AG09319 (cell line): ENCODE measurements at regions not wholly inside any gene's neighbourhood (a gene's known extent, or its start where the extent isn't known, plus 50 kb on each side); places are given as distances from the start of the nearest gene placed in this dataset.

Source experiments
- DNase-seq: peaks from one replicate; pipeline ENCODE4 v3.0.0-alpha.2; 2010; ENCODE audit warnings: low read depth; ENCODE audit errors: extremely low read depth
- TF ChIP-seq, protein P1 (sequence below): IDR thresholded peaks from 2 replicates; pipeline ENCODE4 v1.5.1; 2011; ENCODE audit warnings: low read depth, mild to moderate bottlenecking, inconsistent platforms, low read length, moderate library complexity

DNA sequence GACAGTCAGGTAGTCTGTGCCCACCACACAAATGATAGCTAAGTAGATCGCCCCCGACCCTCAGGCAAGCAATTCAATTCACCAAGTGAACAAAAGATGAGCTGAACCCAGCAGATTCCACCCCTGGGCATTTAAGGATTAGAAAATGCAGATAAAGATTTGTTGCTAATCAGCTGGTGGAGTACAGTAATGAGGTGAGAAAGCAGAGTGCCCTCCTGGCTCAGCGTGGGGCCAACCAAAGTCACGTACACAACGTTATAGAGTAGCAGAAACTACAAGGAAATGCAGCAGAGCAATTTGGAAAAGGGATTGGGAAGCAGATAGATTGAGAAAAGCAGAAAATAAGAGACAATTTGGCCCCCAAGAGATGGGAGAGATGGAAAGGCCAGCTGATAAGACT, 91.2 kb downstream of the SOX9 start:
- no peak for DNase-seq
- TF ChIP-seq, protein P1, sequence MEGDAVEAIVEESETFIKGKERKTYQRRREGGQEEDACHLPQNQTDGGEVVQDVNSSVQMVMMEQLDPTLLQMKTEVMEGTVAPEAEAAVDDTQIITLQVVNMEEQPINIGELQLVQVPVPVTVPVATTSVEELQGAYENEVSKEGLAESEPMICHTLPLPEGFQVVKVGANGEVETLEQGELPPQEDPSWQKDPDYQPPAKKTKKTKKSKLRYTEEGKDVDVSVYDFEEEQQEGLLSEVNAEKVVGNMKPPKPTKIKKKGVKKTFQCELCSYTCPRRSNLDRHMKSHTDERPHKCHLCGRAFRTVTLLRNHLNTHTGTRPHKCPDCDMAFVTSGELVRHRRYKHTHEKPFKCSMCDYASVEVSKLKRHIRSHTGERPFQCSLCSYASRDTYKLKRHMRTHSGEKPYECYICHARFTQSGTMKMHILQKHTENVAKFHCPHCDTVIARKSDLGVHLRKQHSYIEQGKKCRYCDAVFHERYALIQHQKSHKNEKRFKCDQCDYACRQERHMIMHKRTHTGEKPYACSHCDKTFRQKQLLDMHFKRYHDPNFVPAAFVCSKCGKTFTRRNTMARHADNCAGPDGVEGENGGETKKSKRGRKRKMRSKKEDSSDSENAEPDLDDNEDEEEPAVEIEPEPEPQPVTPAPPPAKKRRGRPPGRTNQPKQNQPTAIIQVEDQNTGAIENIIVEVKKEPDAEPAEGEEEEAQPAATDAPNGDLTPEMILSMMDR: no peak

DNA sequence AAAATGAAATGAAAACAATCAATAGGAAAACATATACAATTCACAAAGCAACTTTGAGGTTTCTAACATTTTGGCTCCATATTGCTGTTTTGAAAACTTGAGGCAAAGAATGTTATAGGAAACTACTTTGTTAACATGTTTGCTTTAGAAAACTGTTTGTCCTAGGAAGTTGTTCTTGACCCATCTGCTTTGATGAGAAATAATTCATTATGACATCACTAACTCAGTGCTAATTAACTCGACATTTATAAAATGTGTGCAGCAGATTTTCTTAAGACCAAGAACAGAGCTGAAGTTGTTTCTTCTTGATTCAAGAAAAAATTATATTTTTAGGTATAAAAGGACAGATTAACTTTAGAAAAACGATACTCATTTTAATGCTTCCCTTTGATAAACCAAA, 94.7 kb downstream of the SOX9 start:
- TF ChIP-seq, protein P1: no peak
- no peak for DNase-seq

- DNase-seq: no peak
- TF ChIP-seq, protein P1: no peak
Measured at GRCh38 chr17:72215928-72216327, 95.1 kb downstream of the SOX9 start.

GRCh38 chr17:72219137-72219823, 98.5 kb downstream of the SOX9 start:
- TF ChIP-seq, protein P1: no peak
- no peak for DNase-seq

- TF ChIP-seq, protein P1: no peak
- no peak for DNase-seq
Measured at GRCh38 chr17:72219824-72220493, 99.1 kb downstream of the SOX9 start.

DNA sequence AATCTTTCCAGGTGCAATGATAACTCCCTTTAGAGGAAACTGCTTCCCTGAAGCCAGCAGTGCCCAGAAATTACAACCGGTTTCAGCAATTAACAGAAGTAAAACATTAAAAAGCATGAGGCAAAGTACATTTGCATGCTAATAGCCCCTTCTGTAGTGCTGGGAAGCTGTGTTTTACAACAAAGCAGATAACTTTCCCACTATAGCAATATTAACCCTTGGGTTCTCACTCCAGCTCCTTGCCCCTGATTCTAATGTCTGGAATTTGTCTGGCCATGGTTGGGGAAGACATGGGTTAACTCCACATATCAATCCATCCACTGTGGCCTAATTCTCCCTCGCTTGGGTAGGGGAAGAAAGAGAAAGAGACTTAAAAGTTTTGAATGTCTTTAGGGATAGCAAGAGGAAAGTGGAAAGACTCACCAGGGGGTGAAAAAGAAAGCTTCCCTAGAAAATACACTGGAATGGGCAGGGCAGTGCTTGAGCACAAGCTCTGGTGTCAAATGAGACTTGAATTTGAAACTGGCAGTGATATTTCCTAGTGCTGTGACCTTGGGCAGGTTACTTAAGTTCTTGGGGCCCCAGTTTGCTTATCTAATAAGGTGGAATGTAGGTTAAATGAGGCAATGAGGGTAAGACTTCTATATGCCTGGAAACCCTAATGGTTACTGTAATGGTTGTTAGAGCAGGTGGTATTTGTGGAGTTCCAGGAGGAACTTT, 102.0 kb downstream of the SOX9 start:
- DNase-seq: no peak
- TF ChIP-seq, protein P1: no peak

GRCh38 chr17:72223866-72224291, 103.1 kb downstream of the SOX9 start:
- DNase-seq: no peak
- TF ChIP-seq, protein P1: no peak
